Lower leg skin (tissue), 3 donors: ENCODE measurements at regions not wholly inside any gene's neighbourhood (a gene's known extent, or its start where the extent isn't known, plus 50 kb on each side); places are given as distances from the start of the nearest gene placed in this dataset.

Source experiments
- POLR2A ChIP-seq, 2 donors: fragments of 450-650 bp; IDR thresholded peaks; one replicate each; pipeline ENCODE4 v1.6.1; 2016 to 2017; ENCODE audit warnings: antibody characterized with exemption in 2 of 2, mild to moderate bottlenecking in 1 of 2, moderate library complexity in 1 of 2
- TF ChIP-seq, protein P1 (sequence below), 3 donors: fragments of 450-650 bp; IDR thresholded peaks; one replicate each; pipeline ENCODE4 v1.5.1; 2016; ENCODE audit warnings: antibody characterized with exemption in 3 of 3, mild to moderate bottlenecking in 3 of 3, moderate library complexity in 2 of 3

DNA sequence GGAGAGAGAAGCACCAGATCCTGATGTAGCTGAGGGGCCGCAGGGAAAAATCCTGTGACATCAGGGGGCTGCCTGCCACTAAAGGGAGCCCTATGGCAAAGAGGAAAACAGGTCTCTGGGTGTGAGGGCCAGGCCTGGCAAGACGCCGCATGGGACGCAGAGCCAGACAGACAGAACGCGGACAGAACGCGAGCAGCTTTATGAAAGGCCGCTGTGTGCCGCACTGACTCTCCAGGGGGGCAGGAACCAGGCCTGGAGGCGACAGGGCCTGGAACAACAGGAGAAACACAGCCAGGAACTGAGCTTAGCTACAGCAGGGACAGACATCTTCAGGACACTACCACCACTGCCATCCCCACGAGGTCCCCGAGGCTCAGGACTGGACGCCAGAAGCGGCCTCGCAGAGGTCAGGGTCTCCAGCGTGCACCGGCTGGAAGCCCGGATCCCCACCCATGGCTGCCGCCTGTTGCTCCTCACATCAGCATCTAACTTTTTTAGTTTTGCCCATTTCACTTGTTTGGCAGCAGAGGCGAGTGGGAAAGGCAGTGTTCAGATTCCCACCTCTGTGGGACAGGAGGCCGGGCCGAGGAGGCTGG is 131.6 kb downstream of the VAPA start:
- TF ChIP-seq, protein P1, sequence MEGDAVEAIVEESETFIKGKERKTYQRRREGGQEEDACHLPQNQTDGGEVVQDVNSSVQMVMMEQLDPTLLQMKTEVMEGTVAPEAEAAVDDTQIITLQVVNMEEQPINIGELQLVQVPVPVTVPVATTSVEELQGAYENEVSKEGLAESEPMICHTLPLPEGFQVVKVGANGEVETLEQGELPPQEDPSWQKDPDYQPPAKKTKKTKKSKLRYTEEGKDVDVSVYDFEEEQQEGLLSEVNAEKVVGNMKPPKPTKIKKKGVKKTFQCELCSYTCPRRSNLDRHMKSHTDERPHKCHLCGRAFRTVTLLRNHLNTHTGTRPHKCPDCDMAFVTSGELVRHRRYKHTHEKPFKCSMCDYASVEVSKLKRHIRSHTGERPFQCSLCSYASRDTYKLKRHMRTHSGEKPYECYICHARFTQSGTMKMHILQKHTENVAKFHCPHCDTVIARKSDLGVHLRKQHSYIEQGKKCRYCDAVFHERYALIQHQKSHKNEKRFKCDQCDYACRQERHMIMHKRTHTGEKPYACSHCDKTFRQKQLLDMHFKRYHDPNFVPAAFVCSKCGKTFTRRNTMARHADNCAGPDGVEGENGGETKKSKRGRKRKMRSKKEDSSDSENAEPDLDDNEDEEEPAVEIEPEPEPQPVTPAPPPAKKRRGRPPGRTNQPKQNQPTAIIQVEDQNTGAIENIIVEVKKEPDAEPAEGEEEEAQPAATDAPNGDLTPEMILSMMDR (IDR thresholded peaks at IDR 0.05): no peak
- TF ChIP-seq POLR2A (IDR thresholded peaks at IDR 0.05): no peak
